OCI-M1 (cell line): ENCODE measurements at regions not wholly inside any gene's neighbourhood (a gene's known extent, or its start where the extent isn't known, plus 50 kb on each side); places are given as distances from the start of the nearest gene placed in this dataset.
A peak's percentile ranks its signal among the peaks of the same experiment; 100 is the strongest.

Experiments used
- DNase-seq: peaks from one replicate; lab custom pipeline; 2025; lab: John Stamatoyannopoulos, UW

GRCh38 chr2:223396993-223397392, 205.2 kb downstream of the SCG2 start:
- DNase-seq: no peak

- no peak for DNase-seq
These were observed 202.7 kb downstream of the SCG2 start for GRCh38 chr2:223399357-223399957.

GRCh38 chr2:223404616-223405015, 197.5 kb downstream of the SCG2 start:
- DNase-seq: no peak

- DNase-seq: no peak
These were observed 187.5 kb downstream of the SCG2 start for GRCh38 chr2:223414646-223415045.

GRCh38 chr2:223415071-223415470, 187.1 kb downstream of the SCG2 start:
- no peak for DNase-seq

GRCh38 chr2:223416815-223417610, 185.1 kb downstream of the SCG2 start:
- no peak for DNase-seq

- no peak for DNase-seq
These were observed 184.0 kb downstream of the SCG2 start for GRCh38 chr2:223418131-223418530.

- no peak for DNase-seq
These were observed 183.5 kb downstream of the SCG2 start for GRCh38 chr2:223418604-223419199.

- no peak for DNase-seq
These were observed 182.1 kb downstream of the SCG2 start for GRCh38 chr2:223420048-223420447.

- no peak for DNase-seq
These were observed 170.7 kb downstream of the SCG2 start for GRCh38 chr2:223431479-223431878.

GRCh38 chr2:223433461-223433860, 168.7 kb downstream of the SCG2 start:
- no peak for DNase-seq

- no peak for DNase-seq
These were observed 164.4 kb downstream of the SCG2 start for GRCh38 chr2:223437788-223438187.

- DNase-seq: no peak
These were observed 163.0 kb downstream of the SCG2 start for GRCh38 chr2:223439184-223439583.

- no peak for DNase-seq
These were observed 162.4 kb downstream of the SCG2 start for GRCh38 chr2:223439786-223440185.

- DNase-seq: no peak
These were observed 159.3 kb downstream of the SCG2 start for GRCh38 chr2:223442847-223443246.

GRCh38 chr2:223450246-223450645, 151.9 kb downstream of the SCG2 start:
- DNase-seq: no peak

- DNase-seq: no peak
These were observed 144.9 kb downstream of the SCG2 start for GRCh38 chr2:223457301-223457700.

- peak; percentile 37 for DNase-seq
These were observed 142.7 kb downstream of the SCG2 start for GRCh38 chr2:223459328-223459939.

GRCh38 chr2:223460209-223460608, 142.0 kb downstream of the SCG2 start:
- DNase-seq: no peak

GRCh38 chr2:223460774-223461211, 141.4 kb downstream of the SCG2 start:
- DNase-seq: no peak

GRCh38 chr2:223464071-223464470, 138.1 kb downstream of the SCG2 start:
- DNase-seq: no peak

- peak; percentile 16 for DNase-seq
These were observed 136.4 kb downstream of the SCG2 start for GRCh38 chr2:223465793-223466192.

- no peak for DNase-seq
These were observed 135.0 kb downstream of the SCG2 start for GRCh38 chr2:223467196-223467595.
